ENCODE measurements at regions not wholly inside any gene's neighbourhood (a gene's known extent, or its start where the extent isn't known, plus 50 kb on each side); places are given as distances from the start of the nearest gene placed in this dataset.

DNA sequence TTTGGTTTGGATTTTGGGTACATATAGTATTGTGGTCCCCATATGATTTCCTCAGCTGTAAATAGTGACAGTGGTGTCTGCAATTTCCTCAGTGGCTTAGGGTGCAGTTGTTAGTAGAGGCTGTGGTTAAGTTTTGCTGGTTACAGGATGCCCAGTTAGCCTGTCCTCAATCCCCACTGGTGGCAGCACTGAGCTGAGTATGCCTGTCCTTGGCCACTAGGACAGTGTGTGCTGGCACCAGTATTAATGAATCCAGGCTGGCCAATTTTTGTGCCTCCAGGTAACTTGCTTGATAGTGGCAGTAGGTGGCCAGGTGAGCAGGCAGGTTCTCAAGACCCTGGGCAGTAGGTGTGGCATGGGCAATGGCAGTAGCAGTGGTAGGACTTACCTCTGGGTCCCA, 973.1 kb downstream of the TMEM182 start:
- no peak for ATAC-seq

DNA sequence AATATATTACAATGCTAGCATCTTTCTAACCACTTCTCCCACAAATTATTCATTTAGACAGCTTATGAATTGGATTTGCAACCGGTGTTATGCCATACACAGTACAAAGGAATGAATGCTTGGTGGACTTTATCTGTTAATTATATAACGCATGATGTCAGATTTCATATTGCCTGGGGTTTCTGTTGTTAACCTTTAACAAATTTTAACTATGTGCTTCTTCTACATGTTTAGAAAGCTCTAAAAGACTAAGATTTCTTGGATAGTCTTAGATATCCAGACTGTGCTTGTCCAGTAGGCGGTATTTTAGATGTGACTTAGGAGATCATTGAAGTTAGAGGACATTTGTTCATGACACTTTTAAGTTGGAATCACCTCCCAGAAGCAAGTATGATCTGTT, 976.3 kb downstream of the TMEM182 start:
- ATAC-seq = no peak

DNA sequence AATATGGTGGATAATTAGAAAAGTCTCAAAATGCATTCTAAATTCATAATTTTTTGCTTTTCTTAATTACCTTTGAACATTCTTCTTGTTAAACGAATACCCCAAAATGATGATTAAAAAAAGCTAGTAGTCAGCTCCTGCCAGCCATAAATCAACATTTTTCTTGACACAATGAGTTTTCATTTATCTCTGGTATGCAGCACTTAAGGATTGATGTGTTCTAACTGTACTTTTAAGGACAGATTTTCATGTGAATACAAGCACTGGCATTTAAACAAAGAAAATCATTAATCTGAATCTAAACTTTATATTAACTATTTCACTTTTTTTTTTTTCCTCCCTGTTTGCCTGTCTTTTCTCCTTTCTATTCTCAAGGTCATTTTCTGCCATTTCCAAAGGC, 976.8 kb downstream of the TMEM182 start:
- no peak for ATAC-seq

DNA sequence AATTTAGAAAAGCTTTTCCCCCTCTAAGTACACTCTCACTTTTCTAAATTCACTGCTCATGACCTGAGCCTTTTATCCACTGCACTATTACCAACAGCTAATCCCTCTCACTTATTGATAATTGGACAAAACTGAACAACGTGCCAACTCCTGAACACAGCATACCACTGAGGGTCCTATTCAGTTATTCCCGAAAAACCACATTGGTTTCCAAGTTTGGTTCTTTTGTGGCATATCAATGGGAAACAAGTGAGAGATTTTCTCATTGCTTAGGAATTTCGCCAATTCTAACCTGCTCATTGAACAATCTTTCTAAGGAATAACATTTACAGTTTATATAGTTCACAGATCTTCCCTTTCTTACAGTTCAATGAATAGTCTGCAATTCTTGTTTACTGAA, 977.4 kb downstream of the TMEM182 start:
- ATAC-seq = no peak

DNA sequence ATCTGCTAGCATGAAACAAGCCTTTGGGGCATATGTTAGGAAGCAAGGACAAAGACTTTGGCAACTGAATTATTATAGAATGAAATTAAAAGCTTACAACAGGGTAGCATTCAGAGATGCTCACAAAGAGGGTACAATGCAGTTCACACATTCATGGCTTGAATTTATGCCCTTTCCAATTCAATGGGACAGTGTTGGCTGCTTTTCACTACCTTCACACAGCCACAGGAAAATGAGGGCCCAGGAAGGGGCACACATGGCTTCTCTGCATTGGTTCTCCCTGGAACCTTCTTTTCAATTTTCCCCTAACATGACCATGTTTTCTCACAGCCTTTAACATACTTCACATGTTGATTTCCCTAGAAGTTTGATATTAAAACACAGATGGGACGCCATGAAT, 978.1 kb downstream of the TMEM182 start:
- ATAC-seq = no peak

DNA sequence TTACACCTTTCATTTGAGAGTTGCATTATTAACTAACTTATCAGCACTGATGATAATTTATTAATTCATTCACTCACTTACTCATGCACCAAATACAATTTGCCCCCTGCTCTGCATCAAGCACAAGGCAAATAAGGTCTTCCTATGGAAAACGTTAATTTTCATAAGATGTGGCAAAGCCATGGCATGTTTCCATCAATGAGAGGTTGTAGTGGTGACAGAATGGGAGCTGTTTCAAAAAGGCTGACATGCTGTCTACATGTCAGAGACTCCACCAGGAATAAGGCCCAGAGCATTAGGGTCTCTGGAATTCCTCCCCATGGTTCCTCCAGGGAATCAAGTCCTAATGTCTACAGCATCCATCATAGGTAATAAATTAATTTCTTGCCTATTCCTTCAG, 978.8 kb downstream of the TMEM182 start:
- no peak for ATAC-seq

DNA sequence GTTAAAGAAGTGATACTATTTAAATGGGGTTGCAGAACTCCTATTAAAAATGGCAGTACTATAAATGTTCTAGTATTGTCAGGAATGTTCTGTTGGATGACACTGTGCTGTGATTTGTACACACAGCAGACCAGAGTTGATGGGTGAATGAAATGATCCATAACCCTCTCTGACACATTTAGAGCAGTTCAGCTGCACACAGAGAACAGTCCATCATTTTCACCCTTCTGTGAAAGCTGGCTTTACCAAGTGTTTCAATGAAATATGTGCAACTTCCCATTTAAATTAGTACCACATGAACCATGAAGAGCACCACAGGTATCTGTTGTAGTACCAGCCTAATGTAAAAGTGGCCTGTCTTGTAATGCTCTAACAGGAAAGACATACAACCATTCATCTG, 981.4 kb downstream of the TMEM182 start:
- ATAC-seq = no peak

DNA sequence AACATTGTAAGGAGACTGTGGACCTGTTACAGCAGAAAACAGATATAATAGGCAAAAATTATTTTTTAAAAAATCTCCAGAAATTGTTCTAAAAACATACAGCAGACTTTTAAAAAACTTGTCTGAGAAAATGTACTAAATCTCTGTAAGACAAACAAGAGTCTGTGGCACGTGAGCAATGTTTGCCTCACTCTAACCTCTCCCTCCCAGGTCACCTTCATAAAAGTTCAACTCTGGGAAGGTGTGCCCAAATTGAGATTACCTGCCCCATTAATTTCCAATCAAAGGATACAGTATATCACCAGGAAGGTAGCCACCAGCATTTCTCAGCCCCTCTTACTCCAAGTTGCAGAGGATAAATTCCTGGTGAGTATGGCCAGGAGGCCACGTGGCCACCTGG, 992.7 kb downstream of the TMEM182 start:
- ATAC-seq = no peak

DNA sequence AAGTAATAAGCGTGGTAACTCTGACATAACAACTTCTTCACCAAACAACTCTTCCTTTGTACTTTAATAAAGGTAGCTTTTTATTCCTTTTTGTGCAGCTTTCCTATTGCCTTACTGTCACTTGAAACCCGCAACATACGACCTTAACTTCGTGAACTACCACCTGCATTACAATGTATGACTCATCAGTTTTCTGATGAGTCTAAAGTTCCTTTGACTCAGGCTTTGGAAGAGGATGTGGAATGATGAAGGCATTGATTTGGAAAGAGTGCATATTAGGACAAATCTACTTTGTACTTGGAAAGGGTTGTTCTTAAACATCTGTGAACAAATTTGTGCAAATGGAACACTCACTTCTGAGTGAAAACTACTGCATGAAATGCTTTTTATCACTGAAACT, 1012.1 kb downstream of the TMEM182 start:
- no peak for ATAC-seq

DNA sequence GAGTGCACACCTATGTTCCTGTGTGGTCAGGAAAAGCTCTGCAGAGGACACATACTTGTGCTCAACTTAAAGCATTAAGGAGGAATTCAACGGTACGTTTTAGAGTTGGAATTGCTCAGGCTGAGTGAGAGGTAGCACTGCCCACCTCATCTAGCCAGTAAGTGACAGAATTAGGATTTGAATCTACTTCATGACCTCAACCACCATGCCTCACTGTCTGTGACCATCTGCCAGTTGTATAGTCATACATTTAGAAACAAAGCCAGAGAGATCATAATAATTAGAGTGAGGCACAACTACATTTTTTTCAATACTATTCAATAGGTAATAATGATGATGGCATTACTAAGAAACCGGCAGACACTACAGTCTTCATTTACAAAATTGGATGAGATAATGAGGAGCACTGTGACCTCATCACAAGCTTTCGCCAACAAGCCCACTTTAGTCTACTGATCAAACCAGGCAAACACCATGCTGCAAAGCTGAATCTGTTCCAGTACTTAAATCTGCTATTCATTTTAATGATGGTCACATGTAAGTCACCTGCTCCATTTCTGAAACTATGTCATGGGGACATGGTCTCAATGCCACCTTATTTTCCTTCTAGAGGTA, 1018.4 kb downstream of the TMEM182 start:
- no peak for ATAC-seq

DNA sequence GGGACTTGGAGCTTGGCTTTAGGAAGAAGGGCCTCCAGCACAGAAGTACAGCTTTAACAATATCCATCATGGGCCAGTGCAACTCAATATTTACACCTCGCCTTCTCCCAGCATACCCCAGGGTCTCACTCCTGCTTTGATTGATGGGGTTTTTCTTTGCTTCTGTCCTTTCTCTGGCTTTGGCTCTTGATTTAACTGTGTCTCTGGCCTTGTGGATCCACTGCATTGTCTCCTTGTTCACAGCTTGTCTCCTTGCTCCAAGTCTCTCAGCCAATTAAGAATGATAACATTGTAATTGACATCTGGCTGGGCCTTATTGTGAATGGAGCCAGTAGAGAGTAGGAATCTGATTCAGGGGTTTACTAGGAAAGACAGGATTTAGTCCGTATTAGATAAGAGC, 1019.5 kb downstream of the TMEM182 start:
- no peak for ATAC-seq

DNA sequence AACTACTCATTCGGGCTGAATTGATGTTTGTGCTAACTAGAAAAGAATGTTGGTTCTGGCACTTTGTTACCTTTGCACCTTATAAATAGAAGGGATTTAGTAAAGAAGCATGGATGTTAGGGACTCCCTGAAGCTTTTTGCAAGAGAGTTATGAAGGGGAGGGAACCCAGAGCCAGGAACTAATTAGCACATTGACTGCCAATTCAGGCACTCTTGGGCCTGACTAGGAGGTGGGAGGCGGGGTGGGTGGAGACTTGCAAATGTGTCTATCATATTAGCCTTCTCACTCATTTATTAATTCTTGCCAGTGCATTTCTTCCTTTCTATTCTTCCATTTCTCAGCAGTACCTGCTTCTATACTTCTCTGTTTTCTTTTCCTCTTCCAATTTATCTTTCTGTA, 1022.4 kb downstream of the TMEM182 start:
- ATAC-seq = no peak

DNA sequence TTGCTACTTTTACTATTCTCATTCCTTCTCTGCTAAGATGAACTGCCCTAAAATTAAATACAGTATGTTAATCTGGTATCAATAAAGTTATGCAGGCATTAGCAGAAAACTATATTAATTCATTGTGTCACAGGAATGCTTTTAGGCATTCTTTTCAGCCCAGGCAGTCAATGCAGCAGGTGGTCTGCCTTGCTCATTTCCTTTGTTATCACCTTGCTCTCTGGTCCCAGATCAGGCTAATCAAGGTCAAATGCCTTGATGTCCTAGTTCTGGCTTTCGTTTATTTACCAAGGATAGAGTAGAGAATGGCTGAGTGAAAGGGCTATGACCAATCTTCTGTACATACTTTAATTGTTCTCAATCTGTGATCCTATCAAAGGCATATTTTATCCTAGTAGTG, 1023.6 kb downstream of the TMEM182 start:
- no peak for ATAC-seq

DNA sequence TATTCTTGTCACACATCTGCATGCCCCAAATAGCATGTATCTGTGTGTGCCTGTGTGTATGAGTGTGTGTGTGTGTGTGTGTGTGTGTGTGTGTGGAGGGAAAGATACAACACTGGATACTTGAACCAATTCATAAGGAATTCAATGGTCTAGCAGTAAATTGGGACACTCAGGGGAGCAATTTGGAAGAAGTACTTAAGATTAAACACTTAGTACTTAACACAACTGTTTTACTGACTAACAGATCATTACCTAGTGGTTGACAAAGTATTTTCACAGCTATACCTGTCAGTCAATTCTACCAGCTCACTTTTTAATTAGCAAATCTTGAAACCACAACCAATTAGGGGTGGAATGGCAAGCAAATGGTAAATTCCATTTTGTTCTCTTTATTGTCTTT, 1024.1 kb downstream of the TMEM182 start:
- no peak for ATAC-seq

DNA sequence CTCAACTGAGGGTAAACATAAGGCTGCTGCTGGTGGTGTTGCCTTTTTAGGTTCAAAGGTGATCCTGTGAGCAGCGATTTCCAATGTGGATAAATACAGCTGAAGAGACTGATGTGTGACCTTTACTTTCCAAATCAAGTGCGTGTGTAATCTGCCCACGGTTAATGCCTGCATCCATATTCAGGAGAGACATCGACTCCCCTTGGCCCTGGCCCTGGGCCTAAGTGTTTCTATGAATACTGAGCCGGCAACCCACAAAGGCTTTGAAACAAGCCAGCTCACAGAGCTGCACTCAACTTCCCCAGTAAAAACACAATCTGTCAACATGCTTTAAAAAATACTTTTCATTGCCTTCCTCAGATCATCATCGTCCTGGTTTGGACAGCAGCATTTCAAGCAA, 1026.6 kb downstream of the TMEM182 start:
- no peak for ATAC-seq

DNA sequence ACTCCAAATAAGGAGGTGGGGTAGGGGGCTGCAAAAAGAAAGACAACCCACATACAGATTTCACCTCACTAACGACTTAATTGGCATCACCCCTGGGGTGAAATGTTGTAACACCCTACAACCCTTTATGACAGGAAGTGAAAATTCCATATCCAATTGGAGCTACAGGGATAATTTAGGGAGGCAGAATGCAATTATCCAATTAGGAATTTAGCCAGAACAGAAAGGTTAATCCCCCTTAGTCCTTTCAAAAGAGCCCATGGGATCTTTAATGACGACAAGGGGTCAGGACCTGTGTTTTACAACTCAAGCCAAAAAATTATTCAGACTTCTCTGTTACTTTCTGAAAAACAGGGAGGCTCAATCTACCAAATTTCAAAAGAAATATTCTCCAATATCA, 1027.1 kb downstream of the TMEM182 start:
- ATAC-seq = no peak

DNA sequence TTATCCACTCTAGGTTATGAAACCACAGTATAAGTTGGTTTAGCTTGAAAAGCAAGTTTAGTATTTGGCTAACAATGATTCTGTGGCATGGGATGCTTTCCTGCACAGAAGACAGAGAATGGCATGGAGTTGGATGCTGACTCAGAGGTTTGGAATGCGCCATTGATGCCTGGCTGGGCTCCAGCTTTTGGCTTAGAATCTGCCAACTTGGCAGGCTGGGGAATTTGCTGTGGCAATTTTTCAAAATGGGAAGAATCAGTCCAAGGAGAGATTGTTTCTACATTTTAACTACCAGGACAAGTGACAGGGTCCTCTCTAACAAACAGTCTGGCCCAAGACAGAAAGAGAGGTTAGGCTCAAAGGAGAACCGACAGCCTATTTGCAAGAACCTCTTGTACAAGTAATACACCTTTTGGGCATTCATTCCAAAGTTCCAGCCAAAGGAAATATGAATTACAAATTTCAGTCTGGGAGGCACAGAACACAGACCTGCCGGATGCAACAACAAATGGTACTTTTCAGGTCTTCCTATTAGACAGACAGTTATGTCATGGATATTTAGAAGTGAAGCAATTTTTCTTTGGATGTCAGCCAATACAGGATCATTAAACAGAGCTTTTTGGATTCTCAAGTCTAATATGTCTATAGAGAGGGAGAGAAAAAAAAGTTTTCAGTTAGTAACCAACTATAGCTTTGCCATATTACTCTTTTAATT, 1027.7 kb downstream of the TMEM182 start:
- ATAC-seq = no peak

DNA sequence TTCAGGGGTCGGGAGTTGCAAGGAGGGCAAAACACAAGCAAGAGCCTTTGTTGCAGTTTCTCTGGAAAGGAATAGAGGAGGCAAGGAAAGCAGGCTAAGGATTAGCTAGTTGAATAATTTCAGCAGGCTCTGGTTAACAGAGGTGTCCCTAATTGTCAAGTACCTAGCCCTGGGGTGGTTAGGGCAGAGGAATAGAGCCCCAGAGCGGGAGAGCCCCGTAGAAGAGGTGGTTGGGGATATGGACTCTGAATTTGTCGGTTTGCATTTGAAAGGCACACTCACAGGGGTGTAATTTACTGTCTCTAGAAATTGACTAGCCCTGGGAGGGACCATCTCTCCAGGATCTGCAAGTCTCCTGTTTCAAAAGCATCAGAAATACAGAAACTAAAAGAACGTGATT, 1030.2 kb downstream of the TMEM182 start:
- ATAC-seq = no peak

DNA sequence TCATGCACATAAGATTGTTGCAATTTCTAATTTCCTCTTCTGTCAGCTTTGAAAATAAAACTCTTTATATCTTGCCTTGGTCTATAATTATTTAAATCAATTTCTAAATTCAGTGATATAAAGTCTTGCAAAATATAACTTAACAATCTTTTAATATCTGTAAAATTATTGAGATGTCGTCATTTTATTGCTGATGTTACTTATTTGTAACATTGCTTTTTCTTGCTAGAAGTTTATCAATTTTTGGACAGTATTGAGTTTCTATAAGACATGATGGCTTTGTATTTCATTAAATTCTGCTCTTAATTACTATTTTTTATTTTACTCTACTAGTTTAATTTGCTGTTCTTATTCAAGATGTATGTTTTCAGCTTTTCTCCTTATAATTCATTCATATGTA, 1036.5 kb downstream of the TMEM182 start:
- no peak for ATAC-seq

DNA sequence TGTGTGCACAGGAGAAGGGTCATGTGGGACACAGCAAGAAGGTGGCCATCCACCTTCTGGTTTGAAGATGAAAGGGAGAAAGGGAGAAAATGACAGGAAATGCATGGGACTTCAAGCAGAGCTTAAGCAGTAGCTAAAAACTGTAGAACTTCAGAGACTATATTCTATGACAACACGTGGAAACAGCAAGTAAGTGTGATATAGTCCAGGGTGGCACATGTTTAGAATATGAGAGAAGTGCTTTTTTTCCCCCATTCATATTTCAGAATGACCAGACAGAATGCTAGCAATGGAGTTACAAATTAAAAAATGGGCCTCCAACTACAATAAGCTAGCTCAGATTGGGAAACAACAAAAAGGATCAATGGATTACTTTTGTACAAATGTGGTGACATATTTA, 1042.2 kb downstream of the TMEM182 start:
- ATAC-seq = no peak

DNA sequence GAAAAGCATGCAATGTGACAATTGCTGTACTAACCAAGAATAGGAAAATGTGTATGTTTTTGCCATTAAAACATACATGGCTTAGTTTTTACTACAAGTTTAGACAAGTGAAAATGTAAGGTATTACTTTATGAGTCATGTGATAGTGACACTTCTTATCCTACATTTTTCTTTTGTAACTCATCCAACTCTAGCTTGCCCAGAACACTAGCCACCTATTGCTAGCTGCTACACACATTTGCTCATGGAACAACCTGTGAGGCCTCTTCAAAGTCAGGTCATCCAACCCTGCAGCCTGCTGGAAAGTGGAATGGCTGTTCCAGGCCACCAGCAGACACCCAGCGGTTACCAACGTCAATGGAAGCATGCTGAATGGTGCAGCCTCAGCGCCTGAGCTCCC, 1043.9 kb downstream of the TMEM182 start:
- ATAC-seq = no peak

DNA sequence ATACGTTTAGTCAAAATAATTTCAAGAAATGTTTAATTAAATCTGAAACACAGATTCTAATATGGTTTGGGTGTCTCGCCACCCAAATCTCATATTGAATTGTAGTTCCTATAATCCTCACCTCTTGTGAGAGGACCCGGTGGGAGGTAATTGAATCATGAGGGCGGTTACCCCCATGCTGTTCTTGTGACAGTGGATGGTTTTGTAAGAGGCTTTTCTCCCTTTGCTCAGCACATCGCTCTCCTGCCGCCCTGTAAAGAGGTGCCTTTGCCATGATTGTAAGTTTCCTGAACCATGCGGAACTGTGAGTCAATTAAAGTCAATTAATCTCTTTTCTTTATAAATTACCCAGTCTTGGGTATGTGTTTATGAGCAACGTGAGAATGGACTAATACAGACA, 1045.1 kb upstream of the POU3F3 start:
- ATAC-seq = no peak

DNA sequence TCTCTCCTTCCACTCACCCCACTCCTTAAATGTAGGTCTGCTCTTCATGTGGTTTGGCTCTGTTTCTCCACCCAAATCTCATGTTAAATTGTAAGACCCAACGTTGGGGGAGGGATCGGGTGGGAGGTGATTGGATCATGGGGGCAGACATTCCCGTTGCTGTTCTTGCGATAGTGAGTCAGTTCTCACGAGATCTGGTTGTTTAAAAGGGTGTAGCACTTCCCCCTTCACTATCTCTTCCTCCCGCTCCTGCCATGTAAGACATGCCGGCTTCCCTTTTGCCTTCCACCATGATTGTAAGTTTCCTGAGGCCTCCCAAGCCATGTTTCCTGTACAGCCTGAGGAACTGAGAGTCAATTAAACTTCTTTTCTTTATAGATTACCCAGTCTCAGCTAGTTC, 1044.5 kb upstream of the POU3F3 start:
- ATAC-seq = no peak

DNA sequence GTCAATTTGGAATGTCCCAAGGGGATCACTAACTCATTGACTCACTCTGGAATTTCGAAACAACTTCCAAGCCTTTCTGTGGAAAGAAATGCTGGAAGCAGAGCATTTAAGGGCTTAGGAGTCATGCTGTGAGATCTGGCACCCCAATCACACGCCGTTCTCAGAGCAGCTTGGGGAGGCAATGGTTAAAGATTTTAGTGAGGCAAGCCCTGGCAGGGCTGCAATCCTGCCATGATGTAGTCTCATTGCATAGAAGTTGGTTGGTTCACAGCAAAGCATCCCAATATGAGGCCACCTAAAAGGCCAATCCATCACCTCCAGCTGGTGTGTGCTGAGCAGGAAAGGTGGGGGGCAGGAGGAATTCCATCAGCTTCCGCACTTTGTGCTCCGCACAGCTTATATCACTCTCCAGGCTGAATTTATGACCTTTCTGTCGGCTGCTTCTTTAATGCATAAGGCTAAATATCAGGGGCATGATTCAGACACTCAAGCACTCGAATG, 1043.9 kb upstream of the POU3F3 start:
- no peak for ATAC-seq

DNA sequence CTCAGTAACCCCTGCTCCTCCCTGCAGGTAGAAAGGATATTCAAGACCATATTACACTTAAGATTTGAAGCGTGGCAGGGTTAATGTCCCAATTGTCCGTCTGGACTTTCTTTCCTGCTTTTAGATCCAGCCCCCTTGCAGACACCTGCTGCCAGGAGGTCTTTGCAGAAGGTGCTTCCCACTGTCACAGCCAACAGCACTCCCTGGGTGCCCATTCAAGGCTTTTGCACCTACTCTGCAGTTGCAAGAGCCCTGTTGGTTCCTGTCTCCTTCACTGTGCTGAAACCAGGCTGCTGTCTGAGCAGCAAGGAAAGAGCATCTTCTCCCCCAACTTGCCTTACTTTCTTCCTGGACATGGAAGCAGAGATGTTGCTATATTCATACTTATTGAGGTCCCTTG, 1043.0 kb upstream of the POU3F3 start:
- ATAC-seq = no peak
